ENCODE measurements at regions not wholly inside any gene's neighbourhood (a gene's known extent, or its start where the extent isn't known, plus 50 kb on each side); places are given as distances from the start of the nearest gene placed in this dataset.
"Not testable (repeated sequence)": the region's sequence is repeated elsewhere in the genome, so short reads cannot be mapped to it uniquely, and the experiment has no call there.

GRCh38 chr5:159547466-159548195 lies 217.3 kb upstream of the IL12B start:
- DNase-seq, result no peak

GRCh38 chr5:159548517-159548916 lies 218.2 kb upstream of the IL12B start:
- no peak for DNase-seq

- no peak for DNase-seq
Observed at GRCh38 chr5:159549046-159549445, 218.8 kb upstream of the IL12B start.

GRCh38 chr5:159550951-159551350 lies 220.7 kb upstream of the IL12B start:
- no peak for DNase-seq

GRCh38 chr5:159552751-159553150 lies 222.5 kb upstream of the IL12B start:
- DNase-seq, result no peak

- no peak for DNase-seq
Observed at GRCh38 chr5:159553792-159554191, 223.5 kb upstream of the IL12B start.

- no peak for DNase-seq
Observed at GRCh38 chr5:159555084-159555483, 224.8 kb upstream of the IL12B start.

- DNase-seq, result no peak
Observed at GRCh38 chr5:159559337-159559736, 229.1 kb upstream of the IL12B start.

DNA sequence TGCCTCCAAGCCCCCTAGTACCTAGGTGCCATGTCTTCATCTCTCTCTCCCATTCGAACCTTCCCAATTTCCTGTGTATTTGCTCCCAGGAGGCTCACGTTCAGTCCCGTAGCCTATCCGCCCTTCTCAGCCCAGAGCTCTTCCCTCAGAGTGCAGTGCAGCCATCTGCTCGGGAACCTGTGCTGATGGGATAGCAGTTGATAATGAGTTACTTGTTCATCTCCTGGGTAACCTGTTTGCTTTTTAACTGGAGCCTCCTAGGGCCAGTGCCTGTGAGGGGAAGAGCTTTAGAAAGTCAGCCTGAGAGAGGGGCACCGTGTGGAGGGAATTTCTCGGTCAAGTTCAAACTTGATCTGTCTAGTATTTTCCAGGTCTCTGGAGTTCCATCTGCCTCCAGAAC lies 229.8 kb upstream of the IL12B start:
- no peak for DNase-seq

DNA sequence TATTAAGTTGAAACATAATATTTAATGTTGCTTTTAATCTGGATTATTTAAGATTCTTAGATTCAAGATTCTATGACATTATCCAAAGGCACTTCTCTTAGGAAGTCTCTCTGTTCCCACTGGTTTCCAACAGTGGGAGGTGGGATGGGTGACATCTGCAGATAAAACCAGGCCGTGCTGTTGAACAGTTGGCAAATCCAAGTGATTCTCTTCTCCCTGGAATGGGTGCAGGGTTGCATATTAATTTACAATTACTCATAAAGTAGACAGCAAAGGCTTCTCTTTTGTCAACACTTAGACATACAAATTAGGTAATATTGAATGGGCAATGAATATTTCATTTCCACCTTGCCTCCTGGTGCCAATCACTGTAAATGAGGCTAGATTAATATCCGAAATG lies 233.7 kb upstream of the IL12B start:
- no peak for DNase-seq

GRCh38 chr5:159566832-159567231 lies 236.5 kb upstream of the IL12B start:
- DNase-seq, result no peak

- DNase-seq, result no peak
Observed at GRCh38 chr5:159567461-159567860, 237.2 kb upstream of the IL12B start.

DNA sequence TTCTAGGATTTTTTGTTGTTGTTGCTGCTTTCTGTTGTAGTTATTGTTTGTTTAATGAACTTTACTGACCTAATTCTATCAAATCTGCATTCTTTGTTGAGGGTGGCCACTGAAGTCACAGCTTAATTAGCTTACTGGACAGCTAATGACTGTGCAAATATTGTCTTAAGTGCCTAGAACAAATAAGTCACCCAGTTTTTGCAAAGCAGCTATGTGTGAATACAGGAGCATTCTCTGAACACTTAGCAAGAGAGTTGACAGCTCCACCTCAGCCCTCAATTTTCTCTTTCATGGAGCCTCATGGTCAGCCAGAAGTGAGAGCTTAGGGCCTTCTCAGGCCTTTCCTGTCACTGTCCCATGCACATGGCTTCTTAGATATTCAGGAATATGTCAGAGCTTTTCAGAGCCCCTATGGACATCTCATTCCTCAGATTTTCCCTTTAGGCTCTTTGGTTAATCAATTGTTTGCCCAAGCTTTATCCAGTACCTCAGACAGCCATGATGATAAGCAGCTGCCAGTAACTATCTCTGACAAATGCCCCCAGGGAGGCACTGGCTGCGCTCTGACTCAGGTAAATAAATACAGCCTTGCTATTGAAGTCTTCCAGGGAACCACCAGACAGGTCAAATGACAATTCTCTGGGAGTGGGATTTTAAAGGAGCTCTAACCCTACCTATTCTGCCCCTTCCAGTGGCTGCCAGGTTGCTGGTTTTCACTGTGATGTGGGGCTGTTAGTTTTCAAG lies 241.4 kb upstream of the IL12B start:
- no peak for DNase-seq

GRCh38 chr5:159576902-159577301 lies 246.6 kb upstream of the IL12B start:
- no peak for DNase-seq

DNA sequence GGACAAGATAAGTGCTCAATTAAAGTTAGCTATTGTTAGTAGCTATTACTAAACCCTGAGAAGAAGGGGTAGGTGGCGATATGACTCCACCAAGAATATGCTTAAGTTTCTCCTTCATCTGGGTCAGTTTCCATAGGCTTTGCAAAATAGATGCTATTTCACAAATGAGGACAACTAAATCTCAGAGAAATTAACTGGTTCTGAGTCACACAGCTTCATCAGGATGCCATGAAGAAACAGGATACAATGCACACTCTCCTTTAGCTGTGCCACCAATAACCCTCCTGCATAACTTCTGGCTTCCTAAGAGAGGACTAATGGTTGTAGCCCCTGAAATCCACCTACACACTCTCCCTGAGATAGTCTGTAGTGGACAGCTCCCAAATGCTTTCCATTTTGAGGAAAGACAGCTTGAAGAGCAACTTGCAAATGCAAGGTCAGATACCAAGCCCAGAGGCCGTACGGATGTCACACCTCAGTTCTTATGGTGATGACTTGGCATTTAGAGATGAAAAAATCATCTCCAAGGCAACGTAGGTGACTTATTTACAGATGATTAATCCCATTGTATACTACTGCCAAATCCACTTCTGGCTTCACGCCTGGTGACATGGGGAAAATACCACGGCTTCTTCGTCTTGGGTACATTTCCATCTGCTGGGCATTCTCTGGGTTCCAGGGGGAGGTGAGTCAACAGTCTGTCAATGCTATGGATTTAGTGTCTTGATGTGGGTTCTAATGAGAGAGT lies 251.4 kb upstream of the IL12B start:
- DNase-seq, result no peak

GRCh38 chr5:159582756-159583541 lies 252.7 kb upstream of the IL12B start:
- no peak for DNase-seq

- DNase-seq, result no peak
Observed at GRCh38 chr5:159586921-159587320, 256.6 kb upstream of the IL12B start.

- no peak for DNase-seq
Observed at GRCh38 chr5:159588941-159589340, 258.7 kb upstream of the IL12B start.

GRCh38 chr5:159593518-159594073 lies 263.3 kb upstream of the IL12B start:
- no peak for DNase-seq

DNA sequence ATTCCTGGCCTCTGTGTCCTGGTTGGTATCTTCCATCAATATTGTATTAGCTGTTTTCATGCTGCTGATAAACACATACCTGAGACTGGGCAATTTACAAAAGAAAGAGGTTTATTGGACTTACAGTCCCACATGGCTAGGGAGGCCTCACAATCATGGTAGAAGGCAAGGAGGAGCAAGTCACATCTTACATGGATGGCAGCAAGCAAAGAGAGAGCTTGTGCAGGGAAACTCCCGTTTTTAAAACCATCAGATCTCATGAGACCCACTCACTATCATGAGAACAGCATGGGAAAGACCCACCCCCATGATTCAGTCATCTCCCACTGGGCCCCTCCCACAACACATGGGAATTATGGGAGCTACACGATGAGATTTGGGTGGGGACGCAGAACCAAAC lies 265.3 kb upstream of the IL12B start:
- DNase-seq, result not testable (repeated sequence)

DNA sequence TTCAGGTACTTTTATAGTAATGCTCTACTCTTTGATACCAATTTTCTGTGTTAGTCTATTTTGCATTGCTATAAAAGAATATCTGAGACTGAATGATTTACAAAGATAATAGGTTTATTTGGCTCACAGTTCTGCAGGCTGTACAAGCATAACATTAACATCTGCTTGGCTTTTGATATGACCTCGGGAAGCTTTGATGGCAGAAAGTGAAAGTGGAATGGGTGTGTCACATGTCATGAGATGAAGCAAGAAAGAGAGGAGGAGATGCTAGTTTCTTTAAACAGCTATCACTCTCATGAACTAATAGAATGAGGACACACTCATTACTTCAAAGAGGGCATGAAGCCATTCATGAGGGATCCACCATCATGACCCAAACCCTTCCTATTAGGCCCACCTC lies 270.9 kb upstream of the IL12B start:
- no peak for DNase-seq

- DNase-seq, result no peak
Observed at GRCh38 chr5:159602434-159602833, 272.1 kb upstream of the IL12B start.

DNA sequence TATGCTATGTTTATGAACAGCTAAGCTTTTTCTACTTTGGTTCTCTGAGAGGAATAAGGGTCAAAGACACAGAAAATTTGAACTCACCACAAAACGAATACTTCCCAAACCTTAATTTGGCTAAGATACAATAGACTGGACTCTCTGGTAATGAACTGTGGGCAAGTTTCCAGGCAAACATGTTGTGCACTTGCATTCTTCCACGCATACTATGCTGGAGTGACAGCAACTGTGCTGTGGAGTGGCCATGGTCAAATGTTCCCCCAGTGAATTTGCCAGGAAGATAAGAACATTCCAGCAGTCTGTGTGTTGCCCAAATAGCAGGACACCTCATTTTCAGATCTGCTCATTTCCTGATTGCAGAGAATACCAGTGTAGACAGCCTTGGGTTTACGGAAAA lies 275.3 kb upstream of the IL12B start:
- no peak for DNase-seq
